Stomach (tissue), 8 donors: ENCODE measurements at regions not wholly inside any gene's neighbourhood (a gene's known extent, or its start where the extent isn't known, plus 50 kb on each side); places are given as distances from the start of the nearest gene placed in this dataset.

Source experiments
- DNase-seq, 2 donors: peaks; one replicate each; pipeline versions ENCODE4 v3.0.0 to v3.0.0-alpha.2; 2013 to 2019
- H3K27ac ChIP-seq, 5 donors: fragments of 200-600 bp in 4 of 5; sonication (generic) in 4 of 5; one replicate each; pipeline ENCODE4 v1.5.1; 2013 to 2019; ENCODE audit warnings: mild to moderate bottlenecking in 1 of 5, moderate library complexity in 1 of 5
- H3K27me3 ChIP-seq, 3 donors: fragments of 200-600 bp; sonication (generic); one replicate each; pipeline ENCODE4 v1.5.1; 2017 to 2019; ENCODE audit warnings: mixed run types in 1 of 3
- H3K36me3 ChIP-seq, 4 donors: fragments of 200-600 bp; sonication (generic); 1 replicate in 3 of 4; 2 replicates in 1 of 4; pipeline ENCODE4 v1.5.1; 2016 to 2019
- H3K4me1 ChIP-seq, 4 donors: fragments of 200-600 bp; sonication (generic); one replicate each; pipeline ENCODE4 v1.5.1; 2016 to 2019
- H3K4me3 ChIP-seq, 4 donors: fragments of 200-600 bp; sonication (generic) in 3 of 4; one replicate each; pipeline ENCODE4 v1.5.1; 2016 to 2019; ENCODE audit warnings: mild to moderate bottlenecking in 1 of 4
- H3K9me3 ChIP-seq, 4 donors: fragments of 200-600 bp; sonication (generic); one replicate each; pipeline ENCODE4 v1.5.1; 2016 to 2019
- CTCF ChIP-seq, 7 experiments: fragments of 450-650 bp in 4 of 7; fragments of 200-600 bp in 3 of 7; sonication (generic) in 3 of 7; IDR thresholded peaks; one replicate each; pipeline ENCODE4 v1.5.1; 2016 to 2019; ENCODE audit warnings: antibody characterized with exemption in 7 of 7, control low read depth in 2 of 7, mild to moderate bottlenecking in 1 of 7
- EP300 ChIP-seq: sonication (generic); formaldehyde crosslinking; IDR thresholded peaks from one replicate; pipeline ENCODE4 v1.6.1; 2017; ENCODE audit warnings: antibody characterized with exemption
- POLR2A ChIP-seq, 4 donors: fragments of 450-650 bp; IDR thresholded peaks; one replicate each; pipeline ENCODE4 v1.6.1; 2016; ENCODE audit warnings: antibody characterized with exemption in 4 of 4, control low read depth in 2 of 4, mild to moderate bottlenecking in 1 of 4, moderate library complexity in 1 of 4
- POLR2AphosphoS5 ChIP-seq, 3 donors: sonication (generic); formaldehyde crosslinking; IDR thresholded peaks; one replicate each; pipeline ENCODE4 v1.6.1; 2016; ENCODE audit warnings: antibody characterized with exemption in 3 of 3
- WGBS, 5 donors: extraction: QIAGEN DNeasy Blood & Tissue Kit in 3 of 5; methylation state at CpG; one replicate each; pipeline versions ENCODE4 v1.1.5 to v1.1.7; 2013 to 2018; 5-methylcytosine and 5-hydroxymethylcytosine counted together
- intact Hi-C: fragments of 100-400 bp; cut with DNase I; formaldehyde crosslinking; loops from one replicate; pipeline ENCODE4 v1.15.1; 2023; ENCODE audit warnings: low total_unique reads
- donor health status: healthy with polysubstance abuse.
- donor health status: Bipolar disorder and iron deficiency.
- donor health status: healthy.

GRCh38 chr12:124379379-124379937 is 84.6 kb downstream of the RFLNA start:
- Histone ChIP-seq H3K9me3 (no peaks in the 10 kb centered on the region), H3K27ac (peak overlapping the region; percentile 70 to 95 (median 86)), H3K27me3 (no peaks in the 10 kb centered on the region), H3K4me3 (no peak overlapping the region), H3K36me3 (peaks cover 41 to 78% (median 73%) of the 10 kb centered on the region in 4 donors), H3K4me1 (peaks cover 33 to 55% (median 43%) of the 10 kb centered on the region in 4 donors)
- no peak for DNase-seq
- 70 to 82% (median 76%) methylated on average over 17 of the region's 17 CpGs for WGBS, 5 donors
- intact Hi-C loops: no loop called here
- no peak for TF ChIP-seq POLR2A (IDR thresholded peaks at IDR 0.05)
- no peak for TF ChIP-seq CTCF (IDR thresholded peaks at IDR 0.05)
- no peak for TF ChIP-seq POLR2AphosphoS5 (IDR thresholded peaks at IDR 0.05)
- no peak for TF ChIP-seq EP300

- intact Hi-C loops: no loop called here
- peak overlapping the region; percentile 19 to 95 (median 86) for H3K27ac ChIP-seq
- no peak for DNase-seq
- no peaks in the 10 kb centered on the region for H3K9me3 ChIP-seq
- H3K4me3 ChIP-seq: no peak overlapping the region
- H3K4me1 ChIP-seq: peaks cover 33 to 51% (median 40%) of the 10 kb centered on the region in 4 donors
- peaks cover 36 to 78% (median 74%) of the 10 kb centered on the region in 4 donors for H3K36me3 ChIP-seq
- H3K27me3 ChIP-seq: no peaks in the 10 kb centered on the region
- no peak for TF ChIP-seq EP300
- TF ChIP-seq POLR2AphosphoS5 (IDR thresholded peaks at IDR 0.05): no peak
- TF ChIP-seq CTCF (IDR thresholded peaks at IDR 0.05): no peak
- TF ChIP-seq POLR2A (IDR thresholded peaks at IDR 0.05): no peak
- 71 to 82% (median 77%) methylated on average over 13 of the region's 13 CpGs for WGBS, 5 donors
Observed at GRCh38 chr12:124378926-124379325, 84.0 kb downstream of the RFLNA start.

- intact Hi-C loops: no loop called here
- Histone ChIP-seq H3K27ac (peak overlapping the region in 3 of 5 donors; percentile 84 to 95 (median 90)), H3K4me3 (no peak overlapping the region), H3K4me1 (peaks cover 33 to 43% (median 39%) of the 10 kb centered on the region in 4 donors), H3K36me3 (peaks cover 33 to 78% (median 72%) of the 10 kb centered on the region in 4 donors), H3K9me3 (no peaks in the 10 kb centered on the region), H3K27me3 (no peaks in the 10 kb centered on the region)
- no peak for TF ChIP-seq POLR2A (IDR thresholded peaks at IDR 0.05)
- TF ChIP-seq CTCF (IDR thresholded peaks at IDR 0.05): no peak
- TF ChIP-seq EP300: no peak
- no peak for TF ChIP-seq POLR2AphosphoS5 (IDR thresholded peaks at IDR 0.05)
- DNase-seq: no peak
- 94 to 97% (median 95%) methylated on average over 24 to 26 of the region's 26 CpGs for WGBS, 5 donors
Observed at GRCh38 chr12:124377981-124378509, 83.2 kb downstream of the RFLNA start.

GRCh38 chr12:124376435-124376834 is 81.5 kb downstream of the RFLNA start:
- Histone ChIP-seq H3K9me3 (no peaks in the 10 kb centered on the region), H3K4me3 (no peak overlapping the region), H3K27me3 (no peaks in the 10 kb centered on the region), H3K4me1 (peaks cover 23 to 42% (median 31%) of the 10 kb centered on the region in 4 donors), H3K27ac (peak overlapping the region in 2 of 5 donors; percentile 20 to 90), H3K36me3 (peaks cover 48 to 83% (median 83%) of the 10 kb centered on the region in 4 donors)
- no peak for DNase-seq
- WGBS, 5 donors: 85 to 89% (median 86%) methylated on average over 6 to 9 of the region's 9 CpGs
- TF ChIP-seq POLR2AphosphoS5 (IDR thresholded peaks at IDR 0.05): no peak
- no peak for TF ChIP-seq POLR2A (IDR thresholded peaks at IDR 0.05)
- intact Hi-C loops: no loop called here

- DNase-seq: no peak
- Histone ChIP-seq H3K4me1 (peaks cover 18 to 42% (median 29%) of the 10 kb centered on the region in 4 donors), H3K27me3 (no peaks in the 10 kb centered on the region), H3K27ac (peak overlapping the region in 1 of 5 donors; percentile 44), H3K4me3 (no peak overlapping the region), H3K36me3 (peaks cover 54 to 89% (median 89%) of the 10 kb centered on the region in 4 donors), H3K9me3 (no peaks in the 10 kb centered on the region)
- 85 to 91% (median 89%) methylated on average over 12 to 14 of the region's 14 CpGs for WGBS, 5 donors
- intact Hi-C loops: no loop called here
- no peak for TF ChIP-seq CTCF (IDR thresholded peaks at IDR 0.05)
- TF ChIP-seq POLR2AphosphoS5 (IDR thresholded peaks at IDR 0.05): no peak
- no peak for TF ChIP-seq EP300
- no peak for TF ChIP-seq POLR2A (IDR thresholded peaks at IDR 0.05)
Observed at GRCh38 chr12:124375789-124376175, 80.9 kb downstream of the RFLNA start.
